ENCODE measurements at regions not wholly inside any gene's neighbourhood (a gene's known extent, or its start where the extent isn't known, plus 50 kb on each side); places are given as distances from the start of the nearest gene placed in this dataset.

- TF ChIP-seq, protein P1, sequence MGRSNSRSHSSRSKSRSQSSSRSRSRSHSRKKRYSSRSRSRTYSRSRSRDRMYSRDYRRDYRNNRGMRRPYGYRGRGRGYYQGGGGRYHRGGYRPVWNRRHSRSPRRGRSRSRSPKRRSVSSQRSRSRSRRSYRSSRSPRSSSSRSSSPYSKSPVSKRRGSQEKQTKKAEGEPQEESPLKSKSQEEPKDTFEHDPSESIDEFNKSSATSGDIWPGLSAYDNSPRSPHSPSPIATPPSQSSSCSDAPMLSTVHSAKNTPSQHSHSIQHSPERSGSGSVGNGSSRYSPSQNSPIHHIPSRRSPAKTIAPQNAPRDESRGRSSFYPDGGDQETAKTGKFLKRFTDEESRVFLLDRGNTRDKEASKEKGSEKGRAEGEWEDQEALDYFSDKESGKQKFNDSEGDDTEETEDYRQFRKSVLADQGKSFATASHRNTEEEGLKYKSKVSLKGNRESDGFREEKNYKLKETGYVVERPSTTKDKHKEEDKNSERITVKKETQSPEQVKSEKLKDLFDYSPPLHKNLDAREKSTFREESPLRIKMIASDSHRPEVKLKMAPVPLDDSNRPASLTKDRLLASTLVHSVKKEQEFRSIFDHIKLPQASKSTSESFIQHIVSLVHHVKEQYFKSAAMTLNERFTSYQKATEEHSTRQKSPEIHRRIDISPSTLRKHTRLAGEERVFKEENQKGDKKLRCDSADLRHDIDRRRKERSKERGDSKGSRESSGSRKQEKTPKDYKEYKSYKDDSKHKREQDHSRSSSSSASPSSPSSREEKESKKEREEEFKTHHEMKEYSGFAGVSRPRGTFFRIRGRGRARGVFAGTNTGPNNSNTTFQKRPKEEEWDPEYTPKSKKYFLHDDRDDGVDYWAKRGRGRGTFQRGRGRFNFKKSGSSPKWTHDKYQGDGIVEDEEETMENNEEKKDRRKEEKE (IDR thresholded peaks at IDR 0.05): no peak
- TF ChIP-seq CEBPZ (IDR thresholded peaks at IDR 0.05; ENCODE audit: low read depth, low read length): no peak
- no peak for TF ChIP-seq WRNIP1 (IDR thresholded peaks at IDR 0.05; ENCODE audit: borderline replicate concordance, low read depth, low read length)
- TF ChIP-seq, protein P2, sequence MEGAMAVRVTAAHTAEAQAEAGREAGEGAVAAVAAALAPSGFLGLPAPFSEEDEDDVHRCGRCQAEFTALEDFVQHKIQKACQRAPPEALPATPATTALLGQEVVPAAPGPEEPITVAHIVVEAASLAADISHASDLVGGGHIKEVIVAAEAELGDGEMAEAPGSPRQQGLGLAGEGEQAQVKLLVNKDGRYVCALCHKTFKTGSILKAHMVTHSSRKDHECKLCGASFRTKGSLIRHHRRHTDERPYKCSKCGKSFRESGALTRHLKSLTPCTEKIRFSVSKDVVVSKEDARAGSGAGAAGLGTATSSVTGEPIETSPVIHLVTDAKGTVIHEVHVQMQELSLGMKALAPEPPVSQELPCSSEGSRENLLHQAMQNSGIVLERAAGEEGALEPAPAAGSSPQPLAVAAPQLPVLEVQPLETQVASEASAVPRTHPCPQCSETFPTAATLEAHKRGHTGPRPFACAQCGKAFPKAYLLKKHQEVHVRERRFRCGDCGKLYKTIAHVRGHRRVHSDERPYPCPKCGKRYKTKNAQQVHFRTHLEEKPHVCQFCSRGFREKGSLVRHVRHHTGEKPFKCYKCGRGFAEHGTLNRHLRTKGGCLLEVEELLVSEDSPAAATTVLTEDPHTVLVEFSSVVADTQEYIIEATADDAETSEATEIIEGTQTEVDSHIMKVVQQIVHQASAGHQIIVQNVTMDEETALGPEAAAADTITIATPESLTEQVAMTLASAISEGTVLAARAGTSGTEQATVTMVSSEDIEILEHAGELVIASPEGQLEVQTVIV (IDR thresholded peaks at IDR 0.05; ENCODE audit: borderline replicate concordance, partially characterized antibody): no peak
- TF ChIP-seq ZNF274 (IDR thresholded peaks at IDR 0.05; ENCODE audit: insufficient read depth, insufficient read length): no peak
- TF ChIP-seq, protein P3, sequence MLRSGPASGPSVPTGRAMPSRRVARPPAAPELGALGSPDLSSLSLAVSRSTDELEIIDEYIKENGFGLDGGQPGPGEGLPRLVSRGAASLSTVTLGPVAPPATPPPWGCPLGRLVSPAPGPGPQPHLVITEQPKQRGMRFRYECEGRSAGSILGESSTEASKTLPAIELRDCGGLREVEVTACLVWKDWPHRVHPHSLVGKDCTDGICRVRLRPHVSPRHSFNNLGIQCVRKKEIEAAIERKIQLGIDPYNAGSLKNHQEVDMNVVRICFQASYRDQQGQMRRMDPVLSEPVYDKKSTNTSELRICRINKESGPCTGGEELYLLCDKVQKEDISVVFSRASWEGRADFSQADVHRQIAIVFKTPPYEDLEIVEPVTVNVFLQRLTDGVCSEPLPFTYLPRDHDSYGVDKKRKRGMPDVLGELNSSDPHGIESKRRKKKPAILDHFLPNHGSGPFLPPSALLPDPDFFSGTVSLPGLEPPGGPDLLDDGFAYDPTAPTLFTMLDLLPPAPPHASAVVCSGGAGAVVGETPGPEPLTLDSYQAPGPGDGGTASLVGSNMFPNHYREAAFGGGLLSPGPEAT (IDR thresholded peaks at IDR 0.05; ENCODE audit: low read depth): no peak
- no peak for TF ChIP-seq BMI1 (IDR thresholded peaks at IDR 0.05; ENCODE audit: borderline replicate concordance)
- no peak for TF ChIP-seq ZBED1 (IDR thresholded peaks at IDR 0.05; ENCODE audit: borderline replicate concordance)
- TF ChIP-seq ATF2 (IDR thresholded peaks at IDR 0.05; ENCODE audit: low read length): no peak
- TF ChIP-seq, protein P4, sequence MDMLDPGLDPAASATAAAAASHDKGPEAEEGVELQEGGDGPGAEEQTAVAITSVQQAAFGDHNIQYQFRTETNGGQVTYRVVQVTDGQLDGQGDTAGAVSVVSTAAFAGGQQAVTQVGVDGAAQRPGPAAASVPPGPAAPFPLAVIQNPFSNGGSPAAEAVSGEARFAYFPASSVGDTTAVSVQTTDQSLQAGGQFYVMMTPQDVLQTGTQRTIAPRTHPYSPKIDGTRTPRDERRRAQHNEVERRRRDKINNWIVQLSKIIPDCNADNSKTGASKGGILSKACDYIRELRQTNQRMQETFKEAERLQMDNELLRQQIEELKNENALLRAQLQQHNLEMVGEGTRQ (IDR thresholded peaks at IDR 0.05; ENCODE audit: borderline replicate concordance, low read depth, low read length): no peak
These were observed 69.9 kb upstream of the FOXN3 start (continued) for GRCh38 chr14:89486961-89487360.

Measured in GM12878 (cell line).